GM18909 (cell line): ENCODE measurements at regions not wholly inside any gene's neighbourhood (a gene's known extent, or its start where the extent isn't known, plus 50 kb on each side); places are given as distances from the start of the nearest gene placed in this dataset.
"Not testable (repeated sequence)": the region's sequence is repeated elsewhere in the genome, so short reads cannot be mapped to it uniquely, and the experiment has no call there.

ENCODE experiments used
- ATAC-seq: cut with Tn5 transposase; IDR thresholded peaks from one replicate; pipeline ENCODE4 v1.9.1; 2021; ENCODE audit warnings: mild to moderate bottlenecking; ENCODE audit not compliant: unreplicated experiment, poor library complexity

- ATAC-seq = no peak
These were observed 76.9 kb upstream of the YWHAQ start for GRCh38 chr2:9707611-9708160.

DNA sequence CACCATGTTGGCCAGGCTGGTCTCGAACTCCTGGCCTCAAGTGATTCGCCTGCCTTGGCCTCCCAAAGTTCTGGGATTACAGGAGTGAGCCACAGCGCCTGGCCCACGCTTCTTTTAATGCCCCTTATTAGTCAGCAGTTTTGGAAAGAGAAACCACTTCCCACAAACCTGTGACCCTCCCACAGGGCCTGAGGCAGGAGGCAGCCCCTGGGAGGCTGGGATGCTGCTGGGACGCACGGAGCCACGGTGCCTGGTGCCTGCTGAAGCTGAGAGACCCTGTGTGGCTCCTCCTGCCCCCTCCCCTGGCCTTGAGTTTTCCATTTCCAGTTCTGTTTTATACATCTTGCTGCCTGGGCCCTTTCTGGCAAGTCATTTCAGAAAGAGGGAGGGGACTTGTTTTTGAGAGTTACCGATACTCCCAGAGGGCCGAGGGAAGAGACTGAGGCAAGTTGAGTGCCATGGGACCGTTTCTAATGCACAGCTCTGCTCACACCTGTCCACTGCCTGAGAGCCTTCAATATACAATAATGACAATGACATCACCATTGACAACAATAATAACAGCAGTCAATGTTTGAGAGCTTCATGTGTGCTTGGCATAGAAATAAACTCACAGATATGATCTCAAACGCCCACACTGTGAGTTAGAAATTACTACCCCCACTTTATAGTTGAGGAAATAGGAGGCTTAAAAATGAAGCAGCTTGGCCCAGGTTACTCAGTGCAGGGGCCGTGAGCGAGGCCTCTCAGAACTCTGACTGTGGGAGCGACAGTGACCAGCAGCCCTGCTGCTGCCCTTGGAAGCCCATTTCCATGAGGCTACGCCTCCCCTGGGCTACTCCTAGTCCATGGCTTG lies 78.1 kb upstream of the YWHAQ start:
- no peak for ATAC-seq

DNA sequence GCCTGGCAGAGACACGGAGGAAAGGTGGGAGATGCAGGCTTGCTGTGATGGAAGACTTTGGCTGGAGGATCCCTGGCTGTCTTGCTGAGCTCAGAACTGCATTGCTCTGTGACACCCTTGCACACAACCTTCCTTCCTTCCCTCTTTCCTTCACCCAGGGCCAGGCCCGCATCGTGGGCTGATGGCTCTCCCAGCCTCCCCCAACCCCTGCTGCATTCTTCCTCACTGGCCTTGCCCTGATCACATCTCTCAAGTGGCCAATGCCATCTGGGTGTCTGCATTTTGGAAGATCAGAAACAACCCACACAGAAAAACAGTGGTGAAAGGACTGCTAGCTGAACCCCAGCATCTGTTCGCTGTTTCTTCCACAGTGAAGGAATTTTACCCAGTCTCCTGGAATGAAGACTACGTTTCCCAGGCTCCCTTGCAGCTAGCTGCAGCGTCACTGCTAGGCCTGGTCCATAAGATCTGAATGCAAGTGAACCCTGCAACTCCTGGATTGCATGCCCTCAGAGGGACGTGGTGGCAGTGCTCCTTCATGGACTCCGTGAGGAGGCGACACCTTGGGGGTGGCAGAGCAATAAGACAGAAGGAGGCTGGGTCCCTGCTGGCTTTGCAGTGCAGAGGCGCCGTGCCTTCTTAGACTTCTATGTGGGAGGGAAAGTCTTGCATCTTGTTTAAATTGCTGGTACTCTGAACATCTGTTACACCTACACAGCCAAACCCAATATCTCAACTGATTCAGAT lies 78.9 kb upstream of the YWHAQ start:
- ATAC-seq = no peak

DNA sequence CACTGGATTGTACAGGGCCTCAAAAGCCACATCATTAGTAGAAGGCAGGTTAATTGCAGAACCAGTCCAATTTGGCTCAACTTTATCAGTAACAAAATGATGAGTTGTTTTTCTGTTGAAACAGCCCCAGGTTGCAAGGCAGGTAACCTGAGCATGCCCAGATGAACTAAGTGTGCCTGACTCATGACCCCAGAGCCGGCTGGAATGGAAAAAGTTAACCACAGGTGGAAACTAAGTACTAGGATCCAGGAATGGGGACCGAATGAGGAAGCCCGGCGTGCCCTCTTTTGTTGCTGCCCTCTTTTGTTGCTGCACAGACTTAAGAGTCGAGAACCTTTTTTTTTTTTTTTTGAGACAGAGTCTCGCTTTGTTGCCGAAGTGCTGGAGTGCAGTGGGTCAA lies 79.5 kb upstream of the YWHAQ start:
- no peak for ATAC-seq

DNA sequence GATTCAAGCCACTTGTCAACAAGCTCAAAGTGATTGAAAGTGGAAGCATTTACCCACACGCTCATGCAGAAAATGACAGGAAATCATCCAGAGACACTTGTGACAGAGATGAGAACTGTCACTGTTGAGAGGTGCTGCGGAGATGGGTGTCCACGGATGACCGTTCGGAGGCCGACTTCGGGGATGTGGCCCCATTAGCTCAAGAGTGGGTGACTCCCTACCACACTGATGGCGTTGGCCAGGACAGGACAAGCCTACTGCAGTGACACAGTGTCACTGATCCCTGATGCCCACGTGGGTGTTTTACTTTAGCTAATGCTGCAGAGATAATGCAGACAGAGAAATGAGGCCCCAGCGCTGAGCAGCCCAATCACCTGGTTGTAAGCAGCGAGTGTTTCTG lies 81.5 kb upstream of the YWHAQ start:
- ATAC-seq = no peak

GRCh38 chr2:9714630-9715214 lies 83.9 kb upstream of the YWHAQ start:
- ATAC-seq = no peak

DNA sequence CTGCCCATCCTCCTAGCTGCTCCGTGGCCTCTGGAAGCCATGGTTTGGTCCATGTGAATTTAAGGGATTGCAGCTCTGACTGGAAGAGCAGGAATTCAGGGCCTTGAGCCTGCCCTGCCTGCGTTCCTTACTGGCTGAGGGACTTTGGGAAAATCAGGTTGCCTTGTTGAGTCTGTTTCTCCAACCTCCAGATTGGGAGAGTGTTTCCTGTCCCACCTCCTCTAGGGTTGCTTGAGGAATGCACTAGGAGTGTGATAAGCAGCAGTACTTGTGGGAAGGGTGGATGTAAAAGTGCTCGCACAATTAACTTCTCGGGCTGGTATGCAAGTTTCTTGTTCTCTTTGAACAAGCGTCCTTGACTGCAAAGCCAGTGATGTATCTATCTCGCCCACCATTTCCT lies 84.4 kb upstream of the YWHAQ start:
- no peak for ATAC-seq

GRCh38 chr2:9717886-9718451 lies 87.2 kb upstream of the YWHAQ start:
- no peak for ATAC-seq

- no peak for ATAC-seq
These were observed 89.7 kb upstream of the YWHAQ start for GRCh38 chr2:9720352-9721093.

GRCh38 chr2:9721344-9721743 lies 90.5 kb upstream of the YWHAQ start:
- ATAC-seq = no peak

DNA sequence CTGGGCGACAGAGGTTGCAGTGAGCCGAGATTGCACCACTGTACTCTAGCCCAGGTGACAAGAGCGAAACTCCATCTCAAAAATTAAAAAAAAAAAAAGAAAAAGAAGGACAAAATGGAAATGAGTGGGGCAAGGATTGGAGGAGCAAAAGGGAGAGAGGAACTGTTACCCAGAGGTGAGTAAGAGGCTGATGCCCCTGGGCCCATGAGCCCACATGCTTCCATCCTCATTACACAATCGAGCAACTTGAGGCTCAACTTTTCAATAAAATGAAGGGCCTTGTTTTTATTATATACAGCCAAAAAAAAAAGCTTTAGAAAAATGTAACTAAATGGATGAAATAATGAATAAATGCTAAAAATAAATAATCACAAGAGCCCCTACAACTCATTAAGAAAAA lies 91.7 kb upstream of the YWHAQ start:
- ATAC-seq = no peak

DNA sequence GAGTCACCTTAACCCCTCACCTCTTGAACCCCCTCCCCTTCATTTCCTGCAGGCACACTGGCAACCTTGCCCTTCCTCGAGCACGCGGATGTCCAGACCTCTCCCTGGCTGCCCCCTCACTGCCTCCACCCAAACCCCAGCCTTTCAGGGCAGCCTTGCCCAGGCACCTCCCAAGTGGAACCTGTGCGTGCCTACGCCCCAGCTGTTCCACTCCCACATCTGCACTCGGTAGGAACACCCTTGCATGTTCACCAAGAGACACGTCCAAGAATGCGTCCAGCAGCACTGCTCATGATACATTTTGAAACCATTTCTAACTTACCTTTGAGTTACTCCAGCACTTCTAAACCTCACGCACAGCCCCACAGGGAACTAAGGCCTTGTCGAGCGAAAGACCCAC lies 93.8 kb upstream of the YWHAQ start:
- no peak for ATAC-seq

DNA sequence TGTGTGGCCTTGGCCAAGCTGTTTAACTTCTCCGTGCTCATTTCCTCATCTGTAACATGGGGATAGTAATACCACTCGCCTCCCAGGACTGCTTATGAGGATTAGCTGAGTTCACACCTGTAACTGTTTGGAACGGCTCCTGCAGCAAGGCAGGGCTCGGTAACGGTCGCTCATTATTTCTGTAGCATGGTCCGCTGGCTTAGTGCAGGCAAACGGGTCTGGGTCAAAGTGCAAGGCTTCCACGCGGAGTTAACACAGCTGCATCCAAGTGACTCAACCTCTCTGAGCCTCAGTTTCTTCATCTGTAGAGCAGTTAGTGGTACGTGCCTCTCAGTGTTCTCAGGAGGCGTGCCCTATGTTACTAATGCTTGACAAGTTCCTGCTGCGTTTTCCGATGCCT lies 94.3 kb upstream of the YWHAQ start:
- no peak for ATAC-seq

GRCh38 chr2:9726016-9726415 lies 95.2 kb upstream of the YWHAQ start:
- ATAC-seq = not testable (repeated sequence)

- ATAC-seq = not testable (repeated sequence)
These were observed 99.7 kb upstream of the YWHAQ start for GRCh38 chr2:9730523-9730922.

DNA sequence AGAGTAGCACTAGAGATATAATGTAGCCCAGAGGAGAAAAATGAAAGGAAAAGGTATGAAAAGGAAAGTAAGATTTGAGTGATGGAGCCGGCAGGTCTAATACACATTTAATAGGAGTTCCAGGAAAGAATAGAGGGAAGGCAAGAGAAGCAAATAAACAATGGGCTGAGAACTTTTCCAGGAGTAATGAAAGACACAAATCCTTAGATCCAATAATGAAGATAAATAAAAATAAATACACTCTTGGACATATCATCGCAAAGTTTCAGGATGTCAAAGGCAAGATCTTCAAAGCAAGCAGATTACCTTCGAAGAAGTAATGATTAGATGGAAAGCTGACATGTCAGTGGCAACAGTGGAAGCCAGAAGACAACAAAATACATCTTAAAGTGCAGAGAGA lies 102.0 kb upstream of the YWHAQ start:
- ATAC-seq = no peak

- no peak for ATAC-seq
These were observed 103.5 kb upstream of the YWHAQ start for GRCh38 chr2:9734308-9734707.

- ATAC-seq = no peak
These were observed 104.5 kb upstream of the YWHAQ start for GRCh38 chr2:9735335-9735734.

DNA sequence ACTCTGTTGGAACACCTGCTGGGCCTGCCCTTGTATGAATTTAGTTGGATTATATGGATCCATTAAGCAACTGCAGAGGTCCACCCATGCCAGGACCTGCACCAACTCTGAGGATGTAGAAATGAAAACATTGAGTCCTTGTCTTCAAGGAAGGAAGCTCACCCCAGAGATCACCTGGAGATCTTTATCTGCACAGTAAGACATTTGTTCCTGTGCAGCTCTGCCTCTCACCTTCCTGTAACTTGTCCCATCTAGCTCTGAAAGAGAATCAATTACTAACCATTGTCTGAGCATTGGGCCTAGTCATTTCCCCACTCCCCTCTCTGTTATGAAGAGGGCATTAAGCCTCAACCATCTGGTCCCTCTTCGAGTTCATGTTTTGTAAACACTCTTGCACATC lies 105.2 kb upstream of the YWHAQ start:
- ATAC-seq = no peak
